Mesendoderm (in vitro differentiated cells): ENCODE measurements at regions not wholly inside any gene's neighbourhood (a gene's known extent, or its start where the extent isn't known, plus 50 kb on each side); places are given as distances from the start of the nearest gene placed in this dataset.

Source experiments
- DNase-seq: peaks from one replicate; pipeline ENCODE4 v3.0.0; 2013
- H2AK5ac ChIP-seq: 2 replicates; pipeline ENCODE4 v1.6.1; 2013; ENCODE audit warnings: low read length, inconsistent platforms
- H2BK120ac ChIP-seq: 2 replicates; pipeline ENCODE4 v1.6.1; 2013; ENCODE audit warnings: low read depth, mild to moderate bottlenecking, low read length, moderate library complexity, mixed read lengths
- H2BK15ac ChIP-seq: replicated peaks from 2 replicates; pipeline ENCODE4 v1.6.1; 2013; ENCODE audit warnings: low read depth, mild to moderate bottlenecking, moderate library complexity
- H2BK5ac ChIP-seq: 2 replicates; pipeline ENCODE4 v1.6.1; 2013; ENCODE audit warnings: low read length, inconsistent platforms
- H3K18ac ChIP-seq: 2 replicates; pipeline ENCODE4 v1.6.1; 2013; ENCODE audit warnings: mild to moderate bottlenecking, low read length, mixed read lengths
- H3K23ac ChIP-seq: one replicate; pipeline ENCODE4 v1.6.1; 2013; ENCODE audit warnings: low read length
- H3K27ac ChIP-seq: 2 replicates; pipeline ENCODE4 v1.5.1; 2013; ENCODE audit warnings: low read depth, mild to moderate bottlenecking, inconsistent platforms, low read length, moderate library complexity
- H3K27me3 ChIP-seq: 2 replicates; pipeline ENCODE4 v1.6.1; 2013; ENCODE audit warnings: low read length, control low read depth, mild to moderate bottlenecking, inconsistent platforms; ENCODE audit not compliant: insufficient read depth, poor library complexity
- H3K36me3 ChIP-seq: 2 replicates; pipeline ENCODE4 v1.6.1; 2013; ENCODE audit warnings: low read length, inconsistent platforms; ENCODE audit not compliant: control insufficient read depth, insufficient read depth
- H3K4ac ChIP-seq: one replicate; pipeline ENCODE4 v1.6.1; 2013; ENCODE audit warnings: low read depth, mild to moderate bottlenecking, low read length, moderate library complexity
- H3K4me1 ChIP-seq: 2 replicates; pipeline ENCODE4 v1.6.1; 2013; ENCODE audit warnings: low read depth, low read length, inconsistent platforms; ENCODE audit not compliant: control insufficient read depth
- H3K4me2 ChIP-seq: 2 replicates; pipeline ENCODE4 v1.6.1; 2013; ENCODE audit warnings: low read length
- H3K4me3 ChIP-seq: 2 replicates; pipeline ENCODE4 v1.5.1; 2013; ENCODE audit warnings: mild to moderate bottlenecking, low read length
- H3K56ac ChIP-seq: one replicate; pipeline ENCODE4 v1.6.1; 2013; ENCODE audit warnings: low read length
- H3K79me1 ChIP-seq: 2 replicates; pipeline ENCODE4 v1.6.1; 2013; ENCODE audit warnings: low read length, inconsistent platforms
- H3K79me2 ChIP-seq: 2 replicates; pipeline ENCODE4 v1.6.1; 2013; ENCODE audit warnings: mild to moderate bottlenecking, low read length; ENCODE audit not compliant: control insufficient read depth, insufficient read depth
- H3K9ac ChIP-seq: 2 replicates; pipeline ENCODE4 v1.6.1; 2013; ENCODE audit warnings: low read length, inconsistent platforms
- H4K5ac ChIP-seq: one replicate; pipeline ENCODE4 v1.6.1; 2013; ENCODE audit warnings: low read length
- H4K8ac ChIP-seq: one replicate; pipeline ENCODE4 v1.6.1; 2013; ENCODE audit warnings: low read depth, mild to moderate bottlenecking, control low read depth, low read length, moderate library complexity
- WGBS: extraction: QIAGEN DNeasy Blood & Tissue Kit; methylation state at CpG from one replicate; pipeline ENCODE4 v1.1.7; 2013; ENCODE audit warnings: low lambda C conversion rate, missing lambda C conversion rate; ENCODE audit not compliant: insufficient coverage; ENCODE audit errors: extremely low coverage; 5-methylcytosine and 5-hydroxymethylcytosine counted together

DNA sequence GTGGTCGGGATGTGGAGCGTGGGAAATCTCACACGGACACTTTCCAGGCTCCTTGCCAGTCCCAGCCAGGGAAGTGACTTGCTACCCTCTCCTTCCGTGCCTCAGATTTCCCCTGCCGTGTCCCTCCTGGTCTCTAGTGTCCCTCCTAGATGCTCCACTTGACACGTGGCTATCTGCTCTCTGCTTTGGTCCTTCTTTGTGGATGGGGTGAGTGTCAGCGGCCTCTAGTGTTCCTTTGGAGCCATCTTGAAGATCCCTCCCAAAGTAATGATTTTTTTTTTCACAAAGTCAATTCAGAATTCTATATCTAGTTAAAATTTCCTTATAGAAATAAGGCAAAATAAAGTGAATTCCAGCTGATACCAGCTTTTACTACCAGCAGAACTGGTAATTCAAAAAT, 117.7 kb downstream of the MRPL36 start:
- H3K4me1 ChIP-seq, result no peaks in the 10 kb centered on the region
- H3K18ac ChIP-seq, result no peak overlapping the region
- H3K27ac ChIP-seq, result no peak overlapping the region
- no peak overlapping the region for H3K4me3 ChIP-seq
- no peak overlapping the region for H2BK15ac ChIP-seq
- no peaks in the 10 kb centered on the region for H3K79me2 ChIP-seq
- no peak overlapping the region for H3K56ac ChIP-seq
- no peak overlapping the region for H4K8ac ChIP-seq
- no peak overlapping the region for H3K4ac ChIP-seq
- no peak overlapping the region for H2BK120ac ChIP-seq
- no peak overlapping the region for H3K4me2 ChIP-seq
- H4K5ac ChIP-seq, result no peak overlapping the region
- no peaks in the 10 kb centered on the region for H3K27me3 ChIP-seq
- H3K9ac ChIP-seq, result no peak overlapping the region
- H3K79me1 ChIP-seq, result no peaks in the 10 kb centered on the region
- no peaks in the 10 kb centered on the region for H3K36me3 ChIP-seq
- H3K23ac ChIP-seq, result no peak overlapping the region
- H2BK5ac ChIP-seq, result no peak overlapping the region
- WGBS, result no CpG with 5 or more reads among the region's 7 CpGs
- H2AK5ac ChIP-seq, result no peak overlapping the region
- DNase-seq, result no peak

DNA sequence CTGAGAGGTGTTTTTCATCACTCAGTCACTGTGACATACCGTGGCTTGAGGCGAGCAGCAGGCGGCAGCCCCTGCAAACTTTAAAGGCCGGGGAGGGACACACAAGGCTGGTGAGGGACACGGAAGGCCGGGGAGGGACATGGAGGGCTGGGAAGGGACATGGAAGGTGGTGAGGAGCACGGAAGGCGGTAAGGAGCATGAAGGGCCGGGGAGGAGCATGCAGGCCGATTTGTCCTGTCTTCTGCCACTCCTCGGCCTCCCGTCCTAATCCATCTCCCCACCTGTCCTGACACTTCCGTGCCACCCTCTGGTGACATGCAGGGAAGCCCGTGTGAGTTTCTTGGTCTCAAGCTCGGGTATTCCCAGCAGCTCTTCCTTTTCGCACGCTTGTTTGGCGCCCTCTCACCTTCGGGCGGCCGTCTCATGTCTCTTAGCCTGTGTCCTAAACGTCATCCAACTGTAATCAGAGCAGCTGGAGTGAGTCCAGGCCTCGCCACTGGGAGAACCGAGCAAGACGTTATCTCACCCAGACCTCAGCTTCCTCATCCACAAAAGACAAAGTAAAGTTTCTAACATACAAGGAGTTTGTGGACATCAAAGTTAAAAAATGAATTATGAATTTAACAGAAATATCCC, 126.5 kb downstream of the MRPL36 start:
- H3K9ac ChIP-seq, result peak overlapping the region; percentile 16
- H3K4me3 ChIP-seq, result no peak overlapping the region
- no peaks in the 10 kb centered on the region for H3K79me2 ChIP-seq
- H3K4ac ChIP-seq, result no peak overlapping the region
- H3K27me3 ChIP-seq, result peaks cover 5% of the 10 kb centered on the region
- no peak overlapping the region for H3K18ac ChIP-seq
- H4K5ac ChIP-seq, result no peak overlapping the region
- no peak overlapping the region for H2BK5ac ChIP-seq
- H3K23ac ChIP-seq, result no peak overlapping the region
- H3K36me3 ChIP-seq, result no peaks in the 10 kb centered on the region
- no peak overlapping the region for H2AK5ac ChIP-seq
- no peaks in the 10 kb centered on the region for H3K79me1 ChIP-seq
- WGBS, result no CpG with 5 or more reads among the region's 25 CpGs
- H3K4me1 ChIP-seq, result no peaks in the 10 kb centered on the region
- no peak overlapping the region for H3K56ac ChIP-seq
- DNase-seq, result peak; percentile 67
- H4K8ac ChIP-seq, result no peak overlapping the region
- no peak overlapping the region for H3K27ac ChIP-seq
- H2BK15ac ChIP-seq, result no peak overlapping the region
- H3K4me2 ChIP-seq, result peak overlapping the region; percentile 3
- H2BK120ac ChIP-seq, result no peak overlapping the region

DNA sequence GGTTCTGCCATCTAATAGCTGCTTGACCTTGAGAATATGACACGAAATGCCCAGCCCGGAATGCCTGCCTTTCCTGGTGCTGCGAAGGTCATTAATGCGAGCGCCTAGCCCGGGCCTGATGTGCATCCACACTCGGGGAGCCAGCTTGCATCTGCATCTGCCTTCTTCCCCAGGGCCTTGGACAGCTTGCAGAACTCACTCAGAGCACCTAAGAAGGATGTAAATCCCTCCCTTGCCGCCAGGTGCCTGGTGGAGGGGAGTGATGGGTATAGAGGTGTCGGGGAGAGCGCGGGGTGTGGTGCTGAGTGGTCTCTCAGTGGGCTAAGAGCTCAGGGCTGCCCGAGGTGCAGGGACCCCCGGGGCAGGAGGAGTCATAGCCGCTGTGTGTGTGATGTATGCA, 127.2 kb downstream of the MRPL36 start:
- Histone ChIP-seq H3K4me3 (no peak overlapping the region), H3K27me3 (peaks cover 9% of the 10 kb centered on the region), H3K36me3 (no peaks in the 10 kb centered on the region), H2BK120ac (no peak overlapping the region), H3K56ac (no peak overlapping the region), H3K27ac (no peak overlapping the region), H3K4ac (no peak overlapping the region), H4K5ac (no peak overlapping the region), H3K23ac (no peak overlapping the region), H3K79me2 (no peaks in the 10 kb centered on the region), H3K4me2 (no peak overlapping the region), H2BK5ac (no peak overlapping the region), H3K9ac (no peak overlapping the region), H2AK5ac (no peak overlapping the region), H3K18ac (no peak overlapping the region), H4K8ac (no peak overlapping the region), H2BK15ac (no peak overlapping the region), H3K4me1 (no peaks in the 10 kb centered on the region), H3K79me1 (no peaks in the 10 kb centered on the region)
- no CpG with 5 or more reads among the region's 14 CpGs for WGBS
- DNase-seq, result peak; percentile 59

DNA sequence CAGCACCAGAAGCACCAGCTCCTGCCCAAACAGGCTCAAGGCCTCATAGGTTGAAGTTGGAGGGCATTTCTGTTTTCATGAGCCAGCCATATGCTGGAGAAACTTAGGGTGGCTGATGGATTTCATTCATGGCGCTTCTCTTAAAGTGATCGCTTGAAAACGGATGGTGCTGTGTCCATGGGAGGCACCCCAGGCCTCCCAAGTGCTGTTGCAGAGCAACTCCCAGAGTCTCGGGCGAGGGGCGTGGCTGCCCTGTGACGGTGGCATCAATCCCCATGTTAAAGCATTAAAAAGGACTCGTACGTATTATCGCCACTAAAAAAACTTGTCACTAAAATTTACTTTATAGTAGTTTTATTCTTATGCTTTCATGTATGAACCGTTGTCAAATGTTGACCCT, 128.3 kb downstream of the MRPL36 start:
- Histone ChIP-seq H3K4me3 (no peak overlapping the region), H2BK15ac (no peak overlapping the region), H3K27me3 (peaks cover 9% of the 10 kb centered on the region), H3K79me1 (no peaks in the 10 kb centered on the region), H3K4me2 (no peak overlapping the region), H2BK5ac (no peak overlapping the region), H3K36me3 (no peaks in the 10 kb centered on the region), H3K79me2 (no peaks in the 10 kb centered on the region), H4K8ac (no peak overlapping the region), H3K18ac (no peak overlapping the region), H3K9ac (no peak overlapping the region), H2AK5ac (no peak overlapping the region), H3K4ac (no peak overlapping the region), H3K23ac (no peak overlapping the region), H3K56ac (no peak overlapping the region), H2BK120ac (no peak overlapping the region), H4K5ac (no peak overlapping the region), H3K4me1 (no peaks in the 10 kb centered on the region), H3K27ac (no peak overlapping the region)
- WGBS, result no CpG with 5 or more reads among the region's 11 CpGs
- no peak for DNase-seq

DNA sequence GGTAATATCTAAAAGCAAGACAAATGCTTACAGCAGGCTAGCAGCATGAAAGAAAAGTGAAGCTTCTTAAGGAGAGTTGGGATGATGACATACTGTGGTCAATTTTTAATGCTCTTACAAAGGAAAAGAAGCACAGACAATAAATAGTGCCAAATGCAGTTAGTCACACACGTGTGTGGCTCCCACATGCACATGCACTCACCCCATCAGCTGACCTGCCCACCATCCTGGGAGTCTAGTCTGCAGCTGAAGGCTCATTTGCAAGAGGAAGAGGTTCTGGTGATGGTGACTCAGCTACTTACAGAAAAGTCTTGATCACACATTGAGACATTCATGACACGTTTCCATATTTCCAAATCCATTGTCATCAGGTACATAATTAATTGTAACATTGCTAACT, 129.3 kb downstream of the MRPL36 start:
- no peak overlapping the region for H3K27ac ChIP-seq
- no peak overlapping the region for H4K5ac ChIP-seq
- no peak overlapping the region for H4K8ac ChIP-seq
- no peak overlapping the region for H3K4me2 ChIP-seq
- H3K4me3 ChIP-seq, result no peak overlapping the region
- H2BK5ac ChIP-seq, result no peak overlapping the region
- no CpG with 5 or more reads among the region's 2 CpGs for WGBS
- no peak overlapping the region for H3K23ac ChIP-seq
- no peaks in the 10 kb centered on the region for H3K4me1 ChIP-seq
- no peak overlapping the region for H3K4ac ChIP-seq
- peaks cover 9% of the 10 kb centered on the region for H3K27me3 ChIP-seq
- H3K79me1 ChIP-seq, result no peaks in the 10 kb centered on the region
- H3K9ac ChIP-seq, result no peak overlapping the region
- no peaks in the 10 kb centered on the region for H3K79me2 ChIP-seq
- H2BK120ac ChIP-seq, result no peak overlapping the region
- H2BK15ac ChIP-seq, result no peak overlapping the region
- H3K36me3 ChIP-seq, result no peaks in the 10 kb centered on the region
- no peak for DNase-seq
- H2AK5ac ChIP-seq, result no peak overlapping the region
- no peak overlapping the region for H3K56ac ChIP-seq
- no peak overlapping the region for H3K18ac ChIP-seq
